ENCODE measurements at regions not wholly inside any gene's neighbourhood (a gene's known extent, or its start where the extent isn't known, plus 50 kb on each side); places are given as distances from the start of the nearest gene placed in this dataset.

DNA sequence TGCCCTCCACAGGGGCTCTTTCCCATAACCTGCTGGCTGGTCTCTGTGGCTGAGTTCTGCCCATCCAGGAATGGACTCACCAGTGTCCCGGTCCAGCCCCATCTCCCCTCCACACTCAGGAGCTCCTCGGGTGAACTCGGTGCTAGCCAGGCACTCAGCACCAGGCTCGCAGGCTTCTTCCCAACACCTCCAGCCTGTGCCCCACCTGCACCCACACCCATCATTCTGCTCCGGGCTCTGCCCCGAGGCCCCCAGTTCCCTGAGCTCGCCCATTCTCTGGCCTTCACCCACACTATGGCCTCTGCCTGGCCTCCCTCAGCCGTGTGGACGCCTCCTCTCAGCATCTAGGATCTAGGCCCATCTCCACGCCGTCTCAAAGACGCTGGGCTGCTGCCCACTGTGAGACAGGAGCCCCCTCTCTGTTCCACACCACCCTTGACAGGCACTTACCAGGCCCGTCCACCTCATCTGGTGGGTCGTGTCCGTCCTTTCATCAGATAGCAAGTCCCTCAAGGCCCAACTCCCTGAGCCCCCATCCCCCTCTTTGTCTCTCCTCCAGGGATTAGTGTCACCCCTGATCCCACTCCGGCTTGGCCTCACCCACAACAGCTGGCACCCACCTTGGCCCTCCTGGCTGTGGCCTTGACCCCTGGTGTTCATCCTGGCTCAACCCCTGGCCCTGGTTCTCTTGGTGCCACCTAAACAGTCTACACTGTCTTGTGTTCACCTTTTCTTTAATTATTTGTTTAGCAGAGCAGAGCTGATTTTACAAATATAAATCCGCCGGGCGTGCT is 76.0 kb upstream of the FAM20C start:
- TF ChIP-seq, protein P1, sequence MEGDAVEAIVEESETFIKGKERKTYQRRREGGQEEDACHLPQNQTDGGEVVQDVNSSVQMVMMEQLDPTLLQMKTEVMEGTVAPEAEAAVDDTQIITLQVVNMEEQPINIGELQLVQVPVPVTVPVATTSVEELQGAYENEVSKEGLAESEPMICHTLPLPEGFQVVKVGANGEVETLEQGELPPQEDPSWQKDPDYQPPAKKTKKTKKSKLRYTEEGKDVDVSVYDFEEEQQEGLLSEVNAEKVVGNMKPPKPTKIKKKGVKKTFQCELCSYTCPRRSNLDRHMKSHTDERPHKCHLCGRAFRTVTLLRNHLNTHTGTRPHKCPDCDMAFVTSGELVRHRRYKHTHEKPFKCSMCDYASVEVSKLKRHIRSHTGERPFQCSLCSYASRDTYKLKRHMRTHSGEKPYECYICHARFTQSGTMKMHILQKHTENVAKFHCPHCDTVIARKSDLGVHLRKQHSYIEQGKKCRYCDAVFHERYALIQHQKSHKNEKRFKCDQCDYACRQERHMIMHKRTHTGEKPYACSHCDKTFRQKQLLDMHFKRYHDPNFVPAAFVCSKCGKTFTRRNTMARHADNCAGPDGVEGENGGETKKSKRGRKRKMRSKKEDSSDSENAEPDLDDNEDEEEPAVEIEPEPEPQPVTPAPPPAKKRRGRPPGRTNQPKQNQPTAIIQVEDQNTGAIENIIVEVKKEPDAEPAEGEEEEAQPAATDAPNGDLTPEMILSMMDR (conservative IDR thresholded peaks at IDR 0.05; ENCODE audit: low read depth, low read length) = no peak
- TF ChIP-seq EZH2 (IDR thresholded peaks at IDR 0.05; ENCODE audit: low read length, unreplicated experiment) = no peak
